ENCODE measurements at regions not wholly inside any gene's neighbourhood (a gene's known extent, or its start where the extent isn't known, plus 50 kb on each side); places are given as distances from the start of the nearest gene placed in this dataset.
"Not testable (repeated sequence)": the region's sequence is repeated elsewhere in the genome, so short reads cannot be mapped to it uniquely, and the experiment has no call there.

GRCh38 chr5:127133071-127133470 is 59.8 kb upstream of the C5orf63 start:
- H3K9me3 Mint-ChIP-seq: no peaks in the 10 kb centered on the region
- DNase-seq: no peak
- H3K27ac Mint-ChIP-seq: no peak overlapping the region
- H3K4me3 Mint-ChIP-seq: no peak overlapping the region
- H3K4me1 Mint-ChIP-seq (ENCODE audit: low read depth): no peaks in the 10 kb centered on the region
- H3K27me3 Mint-ChIP-seq: no peaks in the 10 kb centered on the region
- H3K36me3 Mint-ChIP-seq (ENCODE audit: low read depth): no peaks in the 10 kb centered on the region

GRCh38 chr5:127136908-127137307 is 63.6 kb upstream of the C5orf63 start:
- no peak overlapping the region for H3K4me3 Mint-ChIP-seq
- H3K36me3 Mint-ChIP-seq (ENCODE audit: low read depth): no peaks in the 10 kb centered on the region
- no peak for DNase-seq
- H3K27ac Mint-ChIP-seq: no peak overlapping the region
- no peaks in the 10 kb centered on the region for H3K9me3 Mint-ChIP-seq
- H3K27me3 Mint-ChIP-seq: peaks cover 14% of the 10 kb centered on the region
- no peaks in the 10 kb centered on the region for H3K4me1 Mint-ChIP-seq (ENCODE audit: low read depth)

GRCh38 chr5:127143722-127144121 is 70.4 kb upstream of the C5orf63 start:
- Mint-ChIP-seq H3K27ac (no peak overlapping the region), H3K9me3 (no peaks in the 10 kb centered on the region), H3K4me3 (no peak overlapping the region), H3K4me1 (ENCODE audit: low read depth) (no peaks in the 10 kb centered on the region), H3K36me3 (ENCODE audit: low read depth) (no peaks in the 10 kb centered on the region), H3K27me3 (peaks cover 11% of the 10 kb centered on the region)
- DNase-seq: no peak

GRCh38 chr5:127153031-127153430 is 79.7 kb upstream of the C5orf63 start:
- H3K27ac Mint-ChIP-seq: no peak overlapping the region
- peaks cover 5% of the 10 kb centered on the region for H3K27me3 Mint-ChIP-seq
- no peaks in the 10 kb centered on the region for H3K36me3 Mint-ChIP-seq (ENCODE audit: low read depth)
- peaks cover 7% of the 10 kb centered on the region for H3K9me3 Mint-ChIP-seq
- no peak for DNase-seq
- no peak overlapping the region for H3K4me3 Mint-ChIP-seq
- no peaks in the 10 kb centered on the region for H3K4me1 Mint-ChIP-seq (ENCODE audit: low read depth)

GRCh38 chr5:127153521-127153920 is 80.2 kb upstream of the C5orf63 start:
- no peaks in the 10 kb centered on the region for H3K4me1 Mint-ChIP-seq (ENCODE audit: low read depth)
- H3K36me3 Mint-ChIP-seq (ENCODE audit: low read depth): no peaks in the 10 kb centered on the region
- no peak overlapping the region for H3K4me3 Mint-ChIP-seq
- no peak overlapping the region for H3K27ac Mint-ChIP-seq
- no peak for DNase-seq
- peaks cover 9% of the 10 kb centered on the region for H3K9me3 Mint-ChIP-seq
- peaks cover 6% of the 10 kb centered on the region for H3K27me3 Mint-ChIP-seq

DNA sequence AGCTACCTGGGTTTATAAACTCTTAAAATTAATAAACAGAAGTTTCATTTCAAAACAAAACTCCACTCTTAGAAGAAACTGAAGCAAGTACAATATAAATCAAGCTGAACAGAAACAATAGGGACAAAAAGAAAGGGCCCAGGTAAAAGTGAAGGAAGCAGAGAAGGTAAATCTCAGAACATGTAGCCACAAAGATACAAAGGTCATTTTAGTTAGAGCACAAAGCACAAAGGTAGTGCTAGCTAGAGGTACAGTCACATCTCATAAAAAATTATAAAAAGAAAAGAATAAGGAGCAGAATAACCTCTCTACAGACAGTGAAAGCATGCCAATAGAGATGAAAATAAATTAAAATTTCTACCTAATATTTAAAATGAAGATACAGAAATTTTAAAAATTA is 90.4 kb upstream of the C5orf63 start:
- H3K4me3 Mint-ChIP-seq: no peak overlapping the region
- peaks cover under 1% of the 10 kb centered on the region for H3K9me3 Mint-ChIP-seq
- DNase-seq: no peak
- no peak overlapping the region for H3K27ac Mint-ChIP-seq
- H3K27me3 Mint-ChIP-seq: peaks cover 26% of the 10 kb centered on the region
- H3K4me1 Mint-ChIP-seq (ENCODE audit: low read depth): no peaks in the 10 kb centered on the region
- no peaks in the 10 kb centered on the region for H3K36me3 Mint-ChIP-seq (ENCODE audit: low read depth)

DNA sequence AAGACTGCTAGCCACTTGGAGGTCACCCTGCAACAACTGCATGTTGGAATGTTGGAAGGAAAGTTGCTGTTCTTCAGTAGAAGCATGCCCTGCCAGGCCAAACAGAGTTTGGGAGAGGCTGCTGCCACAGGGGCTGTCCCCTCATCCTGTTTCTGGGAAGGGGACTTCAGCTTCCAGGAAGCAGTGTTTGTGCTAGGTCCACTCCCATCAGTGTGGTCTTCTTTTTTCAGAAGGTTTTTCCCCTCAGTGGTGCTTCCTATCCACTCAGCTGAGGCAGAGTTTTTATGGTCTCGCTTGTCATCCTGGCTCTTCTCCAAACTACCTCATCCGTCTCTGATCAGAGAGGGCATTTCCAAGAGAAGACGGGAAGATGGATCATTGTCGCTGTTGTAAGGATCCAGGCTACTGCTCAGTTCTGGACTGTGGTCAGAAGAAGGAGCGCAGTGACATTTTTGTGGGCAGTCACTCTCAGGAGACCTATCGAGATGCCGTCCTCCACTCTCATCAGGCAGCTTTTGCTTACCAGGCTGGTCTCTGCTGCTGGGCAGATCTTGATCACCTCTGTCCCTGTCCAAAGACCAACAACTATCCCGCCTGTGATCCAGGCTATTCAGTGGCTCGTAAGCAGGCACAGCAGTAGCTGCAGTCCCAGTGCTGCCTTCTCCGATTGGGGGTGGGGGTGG is 97.8 kb upstream of the C5orf63 start:
- DNase-seq: no peak

GRCh38 chr5:127176769-127177168 is 103.5 kb upstream of the C5orf63 start:
- Mint-ChIP-seq H3K4me3 (no peak overlapping the region), H3K4me1 (ENCODE audit: low read depth) (no peaks in the 10 kb centered on the region), H3K9me3 (peaks cover 2% of the 10 kb centered on the region), H3K27ac (no peak overlapping the region), H3K27me3 (peaks cover 14% of the 10 kb centered on the region), H3K36me3 (ENCODE audit: low read depth) (no peaks in the 10 kb centered on the region)
- no peak for DNase-seq

More for the DNA sequence above, 97.8 kb upstream of the C5orf63 start:
- Mint-ChIP-seq H3K4me3 (no peak overlapping the region), H3K9me3 (peaks cover 2% of the 10 kb centered on the region), H3K36me3 (ENCODE audit: low read depth) (no peaks in the 10 kb centered on the region), H3K27ac (no peak overlapping the region), H3K27me3 (peaks cover 12% of the 10 kb centered on the region), H3K4me1 (ENCODE audit: low read depth) (no peaks in the 10 kb centered on the region)

- H3K36me3 Mint-ChIP-seq (ENCODE audit: low read depth); H3K4me1 Mint-ChIP-seq (ENCODE audit: low read depth); H3K9me3 Mint-ChIP-seq; DNase-seq; H3K27ac Mint-ChIP-seq; H3K27me3 Mint-ChIP-seq; H3K4me3 Mint-ChIP-seq: not testable (repeated sequence)
Measured at GRCh38 chr5:127182631-127183030, 108.0 kb upstream of the MEGF10 start.

DNA sequence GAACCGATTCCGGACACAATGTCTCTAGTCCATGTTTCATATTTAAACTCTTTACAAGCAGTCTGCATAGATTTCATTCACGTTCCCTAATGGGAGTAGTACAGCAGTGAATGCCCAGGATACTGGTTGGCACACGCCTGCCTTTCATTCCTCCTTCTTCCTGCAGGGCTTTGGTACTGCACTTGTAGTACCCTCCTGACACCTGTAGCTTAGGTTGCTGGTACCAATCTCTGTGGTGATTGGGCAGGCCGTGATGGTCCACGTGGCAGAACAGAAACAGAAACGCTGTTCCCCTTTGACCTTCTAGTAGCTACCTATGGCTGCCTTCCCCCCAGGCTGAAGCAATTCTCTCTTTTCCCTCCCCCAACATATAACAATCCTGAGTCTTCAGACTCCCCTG is 107.3 kb upstream of the MEGF10 start:
- no peaks in the 10 kb centered on the region for H3K9me3 Mint-ChIP-seq
- no peak overlapping the region for H3K27ac Mint-ChIP-seq
- no peaks in the 10 kb centered on the region for H3K36me3 Mint-ChIP-seq (ENCODE audit: low read depth)
- no peaks in the 10 kb centered on the region for H3K4me1 Mint-ChIP-seq (ENCODE audit: low read depth)
- DNase-seq: no peak
- H3K4me3 Mint-ChIP-seq: no peak overlapping the region
- H3K27me3 Mint-ChIP-seq: peaks cover 5% of the 10 kb centered on the region

DNA sequence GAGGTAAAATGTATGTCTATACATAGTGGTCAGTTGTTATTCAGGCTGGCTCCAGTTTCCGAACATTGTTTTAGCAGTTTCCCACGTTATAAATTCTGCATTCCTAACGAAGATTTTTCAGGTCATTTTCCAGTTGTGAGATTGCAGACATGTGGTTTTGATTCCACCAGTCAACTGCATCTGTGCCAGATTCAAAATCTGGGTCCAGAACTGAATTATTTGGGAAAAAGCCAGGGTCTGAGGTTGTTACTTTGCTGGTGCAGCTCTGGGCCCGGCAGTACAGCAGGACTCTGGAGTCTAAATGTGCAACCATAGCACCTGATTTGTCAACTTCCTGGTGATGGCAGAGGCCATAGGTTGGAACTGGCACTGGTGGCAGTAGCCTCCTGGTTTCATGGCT is 105.7 kb upstream of the MEGF10 start:
- no peak overlapping the region for H3K4me3 Mint-ChIP-seq
- no peaks in the 10 kb centered on the region for H3K36me3 Mint-ChIP-seq (ENCODE audit: low read depth)
- no peaks in the 10 kb centered on the region for H3K4me1 Mint-ChIP-seq (ENCODE audit: low read depth)
- no peak for DNase-seq
- H3K9me3 Mint-ChIP-seq: no peaks in the 10 kb centered on the region
- H3K27ac Mint-ChIP-seq: no peak overlapping the region
- peaks cover 5% of the 10 kb centered on the region for H3K27me3 Mint-ChIP-seq

DNA sequence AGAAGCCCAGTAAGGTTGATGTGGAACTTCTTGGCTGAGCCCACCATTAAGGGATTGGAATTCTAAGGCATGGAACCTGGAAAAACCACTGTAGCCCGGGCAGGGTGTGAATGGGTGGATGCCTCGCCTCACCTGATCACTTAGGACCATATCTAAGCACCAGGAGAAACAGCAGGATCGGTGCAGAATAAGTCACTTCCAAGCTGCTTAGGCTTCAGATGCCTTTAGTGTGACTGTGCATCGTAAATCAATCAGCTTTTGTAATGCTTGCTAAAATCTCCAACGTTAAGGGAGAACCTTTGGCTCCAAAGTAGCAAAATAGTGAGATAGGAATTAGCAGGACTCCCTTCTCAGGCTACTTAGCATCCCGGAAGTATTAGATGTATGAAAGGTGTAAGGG is 103.9 kb upstream of the MEGF10 start:
- H3K9me3 Mint-ChIP-seq: no peaks in the 10 kb centered on the region
- H3K27ac Mint-ChIP-seq: no peak overlapping the region
- peaks cover 5% of the 10 kb centered on the region for H3K27me3 Mint-ChIP-seq
- no peak for DNase-seq
- no peaks in the 10 kb centered on the region for H3K36me3 Mint-ChIP-seq (ENCODE audit: low read depth)
- H3K4me3 Mint-ChIP-seq: no peak overlapping the region
- H3K4me1 Mint-ChIP-seq (ENCODE audit: low read depth): no peaks in the 10 kb centered on the region

- Mint-ChIP-seq H3K4me1 (ENCODE audit: low read depth) (no peaks in the 10 kb centered on the region), H3K27me3 (peaks cover 3% of the 10 kb centered on the region), H3K36me3 (ENCODE audit: low read depth) (no peaks in the 10 kb centered on the region), H3K4me3 (no peak overlapping the region), H3K27ac (no peak overlapping the region), H3K9me3 (no peaks in the 10 kb centered on the region)
- DNase-seq: no peak
Measured at GRCh38 chr5:127187706-127188105, 102.9 kb upstream of the MEGF10 start.

- Mint-ChIP-seq H3K27me3 (peaks cover 15% of the 10 kb centered on the region), H3K4me3 (no peak overlapping the region), H3K9me3 (no peaks in the 10 kb centered on the region), H3K27ac (no peak overlapping the region), H3K4me1 (ENCODE audit: low read depth) (no peaks in the 10 kb centered on the region), H3K36me3 (ENCODE audit: low read depth) (no peaks in the 10 kb centered on the region)
- no peak for DNase-seq
Measured at GRCh38 chr5:127192150-127192549, 98.4 kb upstream of the MEGF10 start.

DNA sequence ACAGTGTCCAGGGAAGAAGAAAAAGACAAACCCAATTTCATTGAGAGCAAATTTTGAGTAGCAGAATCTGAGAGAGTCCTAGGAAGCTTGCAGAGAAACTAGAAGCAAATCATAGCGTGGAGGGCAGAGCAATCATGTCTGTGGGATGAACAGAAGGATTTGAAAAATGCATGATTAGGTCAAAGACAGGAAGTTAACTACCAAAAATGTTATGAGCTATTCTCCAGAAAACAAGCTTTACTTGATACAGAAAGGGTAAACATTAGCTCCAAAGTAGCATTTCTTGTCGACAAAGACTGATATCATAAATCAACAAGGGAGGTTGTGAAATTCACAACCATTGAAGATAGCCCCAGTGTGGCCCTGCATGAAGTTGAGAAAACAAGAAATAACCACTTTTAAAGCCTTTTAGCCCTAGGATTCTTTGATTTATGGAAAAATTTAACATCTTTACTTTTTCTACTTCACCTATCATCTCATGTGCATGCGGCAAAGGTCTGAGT is 97.7 kb upstream of the MEGF10 start:
- DNase-seq: no peak
- Mint-ChIP-seq H3K9me3 (no peaks in the 10 kb centered on the region), H3K36me3 (ENCODE audit: low read depth) (no peaks in the 10 kb centered on the region), H3K27me3 (peaks cover 23% of the 10 kb centered on the region), H3K27ac (no peak overlapping the region), H3K4me3 (no peak overlapping the region), H3K4me1 (ENCODE audit: low read depth) (no peaks in the 10 kb centered on the region)

DNA sequence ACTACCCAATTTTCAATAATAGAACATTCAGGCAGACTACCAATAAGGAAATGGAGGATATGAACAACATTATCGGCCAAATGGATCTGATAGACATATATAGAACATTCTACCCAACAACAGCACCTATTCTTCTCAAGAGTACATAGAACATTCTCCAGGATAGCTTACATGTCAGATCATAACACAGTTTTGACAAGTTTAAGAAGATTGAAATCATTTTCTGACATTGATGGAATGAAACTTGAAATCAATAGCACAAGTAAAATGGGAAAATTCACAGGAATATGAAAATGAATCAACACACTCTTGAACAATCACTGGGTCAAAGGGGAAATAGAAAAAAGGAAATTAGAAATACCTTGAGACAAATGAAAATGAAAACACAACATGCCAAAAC is 94.6 kb upstream of the MEGF10 start:
- H3K27ac Mint-ChIP-seq: no peak overlapping the region
- peaks cover 41% of the 10 kb centered on the region for H3K27me3 Mint-ChIP-seq
- no peaks in the 10 kb centered on the region for H3K4me1 Mint-ChIP-seq (ENCODE audit: low read depth)
- H3K4me3 Mint-ChIP-seq: no peak overlapping the region
- H3K36me3 Mint-ChIP-seq (ENCODE audit: low read depth): no peaks in the 10 kb centered on the region
- DNase-seq: no peak
- H3K9me3 Mint-ChIP-seq: peaks cover 5% of the 10 kb centered on the region

Measured in activated T-cell treated with anti-CD3 and anti-CD28 coated beads, Interleukin-2, amount 50 U/mL, for 24 hours (primary cell).